ENCODE measurements at regions not wholly inside any gene's neighbourhood (a gene's known extent, or its start where the extent isn't known, plus 50 kb on each side); places are given as distances from the start of the nearest gene placed in this dataset.

DNA sequence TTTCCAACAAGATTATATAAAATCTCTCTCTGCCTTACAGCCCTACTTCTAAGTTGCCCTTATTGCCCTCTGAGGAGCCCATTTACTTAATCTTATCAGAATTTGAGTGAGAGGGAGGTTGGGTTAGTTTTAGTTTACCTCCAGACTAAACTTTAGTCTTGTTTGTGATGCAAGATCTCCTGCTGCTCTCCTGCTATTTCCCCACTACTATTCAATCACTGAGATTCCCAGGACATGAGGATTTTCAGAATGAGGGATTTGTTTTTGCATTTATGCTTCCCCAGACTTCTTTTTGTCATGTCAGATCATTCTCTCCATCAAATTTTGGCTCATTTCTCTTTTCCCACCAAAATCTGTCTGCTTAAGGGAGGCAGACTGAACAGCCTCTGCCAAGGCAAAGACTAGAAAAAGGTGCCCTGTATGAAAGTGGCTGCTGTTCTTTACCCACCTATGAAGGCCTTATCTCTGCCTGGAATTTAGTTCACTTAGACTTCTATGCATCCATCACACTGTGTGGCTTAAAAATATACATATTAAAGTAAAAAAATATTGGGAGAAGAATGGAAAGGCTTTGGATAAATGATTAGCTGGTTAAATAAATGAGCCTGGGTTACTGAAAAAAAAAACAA, 401.3 kb downstream of the PID1 start:
- no peaks in the 10 kb centered on the region for H3K9me3 ChIP-seq (ENCODE audit: low read depth)
- no peaks in the 10 kb centered on the region for H3K9me2 ChIP-seq (replicated peaks; ENCODE audit: insufficient read depth)
- H3K27ac ChIP-seq, result no peak overlapping the region
- H3K36me3 ChIP-seq (replicated peaks; ENCODE audit: insufficient read depth, low read depth), result no peaks in the 10 kb centered on the region
- H3K4me1 ChIP-seq (ENCODE audit: insufficient read depth), result no peaks in the 10 kb centered on the region
- no peak for DNase-seq (ENCODE audit: low spot score)
- H3K27me3 ChIP-seq, result no peaks in the 10 kb centered on the region
- H3K4me3 ChIP-seq, result no peak overlapping the region
- H3K4me2 ChIP-seq, result no peak overlapping the region
- no peaks in the 10 kb centered on the region for H4K20me1 ChIP-seq (ENCODE audit: insufficient read depth, poor library complexity, severe bottlenecking)
- TF ChIP-seq EZH2phosphoT487 (IDR thresholded peaks at IDR 0.05; ENCODE audit: low read depth, severe bottlenecking, unreplicated experiment), result no peak
- no peak for TF ChIP-seq EZH2 (IDR thresholded peaks at IDR 0.05; ENCODE audit: borderline replicate concordance)
- no peak for TF ChIP-seq CTCF (IDR thresholded peaks at IDR 0.05; ENCODE audit: poor library complexity)
- no peaks in the 10 kb centered on the region for H3K79me2 ChIP-seq
- no peak overlapping the region for H2AFZ ChIP-seq

GRCh38 chr2:228867406-228867805, 403.7 kb downstream of the PID1 start:
- no peak for TF ChIP-seq EZH2 (IDR thresholded peaks at IDR 0.05; ENCODE audit: borderline replicate concordance)
- TF ChIP-seq EZH2phosphoT487 (IDR thresholded peaks at IDR 0.05; ENCODE audit: low read depth, severe bottlenecking, unreplicated experiment), result no peak
- TF ChIP-seq CTCF (IDR thresholded peaks at IDR 0.05; ENCODE audit: poor library complexity), result no peak
- H3K4me3 ChIP-seq, result no peak overlapping the region
- no peaks in the 10 kb centered on the region for H4K20me1 ChIP-seq (ENCODE audit: insufficient read depth, poor library complexity, severe bottlenecking)
- H3K9me3 ChIP-seq (ENCODE audit: low read depth), result no peaks in the 10 kb centered on the region
- WGBS (ENCODE audit: low lambda C conversion rate, missing lambda C conversion rate), result 84% methylated on average over 4 of the region's 4 CpGs
- no peak overlapping the region for H3K27ac ChIP-seq
- H3K79me2 ChIP-seq, result no peaks in the 10 kb centered on the region
- H3K4me2 ChIP-seq, result no peak overlapping the region
- H3K9me2 ChIP-seq (replicated peaks; ENCODE audit: insufficient read depth), result no peaks in the 10 kb centered on the region
- H3K4me1 ChIP-seq (ENCODE audit: insufficient read depth), result no peaks in the 10 kb centered on the region
- no peaks in the 10 kb centered on the region for H3K27me3 ChIP-seq
- no peak overlapping the region for H2AFZ ChIP-seq
- no peaks in the 10 kb centered on the region for H3K36me3 ChIP-seq (replicated peaks; ENCODE audit: insufficient read depth, low read depth)
- no peak for DNase-seq (ENCODE audit: low spot score)

DNA sequence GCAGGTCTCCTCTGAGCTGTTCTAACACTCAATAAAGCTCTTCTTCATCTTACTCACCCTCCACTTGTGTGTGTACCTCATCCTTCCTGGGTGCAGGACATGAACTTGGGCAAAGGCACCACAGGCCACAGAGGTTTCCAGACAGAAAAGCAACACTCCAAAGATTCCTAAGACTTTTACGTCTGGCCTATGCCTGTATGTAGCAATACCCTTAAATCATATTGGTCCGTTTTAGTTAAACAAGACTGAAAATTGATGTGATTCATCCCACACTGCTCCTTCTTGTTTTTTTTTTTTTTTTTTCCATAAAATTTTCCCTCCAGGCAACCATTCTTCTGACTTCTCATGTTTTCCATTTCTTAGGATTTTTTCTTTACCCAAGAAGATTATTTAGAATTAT, 404.3 kb downstream of the PID1 start:
- Histone ChIP-seq H3K4me3 (no peak overlapping the region), H3K9me3 (ENCODE audit: low read depth) (no peaks in the 10 kb centered on the region), H2AFZ (no peak overlapping the region), H3K27me3 (no peaks in the 10 kb centered on the region), H3K4me1 (ENCODE audit: insufficient read depth) (no peaks in the 10 kb centered on the region), H3K27ac (no peak overlapping the region), H4K20me1 (ENCODE audit: insufficient read depth, poor library complexity, severe bottlenecking) (no peaks in the 10 kb centered on the region), H3K4me2 (no peak overlapping the region), H3K9me2 (replicated peaks; ENCODE audit: insufficient read depth) (no peaks in the 10 kb centered on the region), H3K79me2 (no peaks in the 10 kb centered on the region), H3K36me3 (replicated peaks; ENCODE audit: insufficient read depth, low read depth) (no peaks in the 10 kb centered on the region)
- no peak for TF ChIP-seq EZH2phosphoT487 (IDR thresholded peaks at IDR 0.05; ENCODE audit: low read depth, severe bottlenecking, unreplicated experiment)
- TF ChIP-seq EZH2 (IDR thresholded peaks at IDR 0.05; ENCODE audit: borderline replicate concordance), result no peak
- no peak for TF ChIP-seq CTCF (IDR thresholded peaks at IDR 0.05; ENCODE audit: poor library complexity)
- WGBS (ENCODE audit: low lambda C conversion rate, missing lambda C conversion rate), result 79% methylated on average over 2 of the region's 2 CpGs
- DNase-seq (ENCODE audit: low spot score), result no peak

DNA sequence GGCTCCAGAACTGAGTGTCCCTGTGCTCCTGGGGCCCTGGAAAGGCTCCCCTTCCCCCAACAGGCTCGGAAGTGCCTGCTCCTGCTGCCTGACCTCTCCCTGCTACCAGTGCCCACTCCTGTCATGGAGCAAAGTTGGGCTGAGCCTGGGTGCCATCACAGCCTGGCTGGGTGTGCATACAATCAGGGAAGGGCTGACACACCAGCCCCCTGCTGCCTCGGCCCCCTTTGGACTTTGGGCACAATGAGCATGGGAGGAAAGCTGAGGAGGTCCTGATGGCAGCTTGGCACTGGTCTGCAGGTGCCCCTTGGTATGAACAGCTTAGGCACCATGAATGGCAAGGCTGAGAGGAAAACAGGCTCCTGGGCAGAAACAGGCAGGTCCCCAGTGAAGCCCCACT, 405.0 kb downstream of the PID1 start:
- H3K4me3 ChIP-seq, result no peak overlapping the region
- no peaks in the 10 kb centered on the region for H4K20me1 ChIP-seq (ENCODE audit: insufficient read depth, poor library complexity, severe bottlenecking)
- H3K27me3 ChIP-seq, result no peaks in the 10 kb centered on the region
- no peak overlapping the region for H2AFZ ChIP-seq
- DNase-seq (ENCODE audit: low spot score), result no peak
- H3K9me2 ChIP-seq (replicated peaks; ENCODE audit: insufficient read depth), result no peaks in the 10 kb centered on the region
- 86% methylated on average over 2 of the region's 2 CpGs for WGBS (ENCODE audit: low lambda C conversion rate, missing lambda C conversion rate)
- H3K36me3 ChIP-seq (replicated peaks; ENCODE audit: insufficient read depth, low read depth), result no peaks in the 10 kb centered on the region
- H3K4me2 ChIP-seq, result no peak overlapping the region
- H3K27ac ChIP-seq, result no peak overlapping the region
- no peaks in the 10 kb centered on the region for H3K79me2 ChIP-seq
- H3K9me3 ChIP-seq (ENCODE audit: low read depth), result no peaks in the 10 kb centered on the region
- TF ChIP-seq EZH2phosphoT487 (IDR thresholded peaks at IDR 0.05; ENCODE audit: low read depth, severe bottlenecking, unreplicated experiment), result no peak
- TF ChIP-seq CTCF (IDR thresholded peaks at IDR 0.05; ENCODE audit: poor library complexity), result no peak
- no peak for TF ChIP-seq EZH2 (IDR thresholded peaks at IDR 0.05; ENCODE audit: borderline replicate concordance)
- no peaks in the 10 kb centered on the region for H3K4me1 ChIP-seq (ENCODE audit: insufficient read depth)
